Testis (tissue), 2 donors: ENCODE measurements at regions not wholly inside any gene's neighbourhood (a gene's known extent, or its start where the extent isn't known, plus 50 kb on each side); places are given as distances from the start of the nearest gene placed in this dataset.

Source experiments
- DNase-seq: peaks from one replicate; pipeline ENCODE4 v3.0.0-alpha.2; 2019
- H3K27ac ChIP-seq, 2 donors: fragments of 200-600 bp; sonication (generic); one replicate each; pipeline ENCODE4 v1.5.1; 2019
- H3K27me3 ChIP-seq: fragments of 200-600 bp; sonication (generic); one replicate; pipeline ENCODE4 v1.5.1; 2019
- H3K36me3 ChIP-seq: fragments of 200-600 bp; sonication (generic); one replicate; pipeline ENCODE4 v1.5.1; 2017; ENCODE audit warnings: low read depth; ENCODE audit errors: missing control alignments
- H3K4me1 ChIP-seq: fragments of 200-600 bp; sonication (generic); one replicate; pipeline ENCODE4 v1.5.1; 2019
- H3K4me3 ChIP-seq, 2 donors: fragments of 200-600 bp; sonication (generic); one replicate each; pipeline ENCODE4 v1.5.1; 2017 to 2019
- H3K9me3 ChIP-seq: fragments of 200-600 bp; sonication (generic); one replicate; pipeline ENCODE4 v1.5.1; 2017
- CTCF ChIP-seq, 3 experiments: fragments of 450-650 bp in 2 of 3; fragments of 200-600 bp in 1 of 3; sonication (generic) in 1 of 3; IDR thresholded peaks; one replicate each; pipeline ENCODE4 v1.5.1; 2016 to 2019; ENCODE audit warnings: antibody characterized with exemption in 3 of 3, mild to moderate bottlenecking in 2 of 3, moderate library complexity in 1 of 3
- POLR2A ChIP-seq: fragments of 450-650 bp; IDR thresholded peaks from one replicate; pipeline ENCODE4 v1.6.1; 2017; ENCODE audit warnings: antibody characterized with exemption, mild to moderate bottlenecking, moderate library complexity
- WGBS, 2 donors: methylation state at CpG; one replicate each; pipeline ENCODE4 v1.1.5; 2018; 5-methylcytosine and 5-hydroxymethylcytosine counted together
- intact Hi-C: fragments of 100-400 bp; cut with DNase I; formaldehyde crosslinking; loops from one replicate; pipeline ENCODE4 v1.15.1; 2023; ENCODE audit warnings: low total_unique reads

DNA sequence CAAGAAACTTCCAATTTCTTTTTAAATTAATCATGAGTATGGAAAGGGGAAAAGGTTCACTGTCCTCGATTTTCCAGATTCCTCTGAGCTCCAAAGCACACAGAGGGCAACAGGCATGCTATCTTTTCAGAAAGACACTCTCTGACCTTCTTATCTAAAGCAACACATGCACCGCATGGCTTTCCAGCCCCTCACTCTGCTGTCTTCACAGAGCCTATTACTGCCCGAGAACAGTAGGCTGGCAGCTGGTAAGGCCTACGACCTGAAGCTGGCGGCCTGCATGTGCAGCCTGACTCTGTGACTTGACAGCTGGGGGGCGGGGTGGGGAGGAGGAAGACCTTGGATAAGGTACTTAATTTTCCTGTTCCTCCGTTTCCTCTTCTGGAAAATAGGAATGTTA, 86.3 kb downstream of the ELOVL4 start:
- Histone ChIP-seq H3K27me3 (no peaks in the 10 kb centered on the region), H3K9me3 (no peaks in the 10 kb centered on the region), H3K27ac (no peak overlapping the region), H3K4me1 (no peaks in the 10 kb centered on the region), H3K4me3 (no peak overlapping the region), H3K36me3 (no peaks in the 10 kb centered on the region)
- intact Hi-C loops, result no loop called here
- no peak for DNase-seq
- no peak for TF ChIP-seq POLR2A
- TF ChIP-seq CTCF (IDR thresholded peaks at IDR 0.05), result no peak
- 70 to 71% methylated on average over 7 of the region's 7 CpGs for WGBS, 2 donors

GRCh38 chr6:79847426-79847825, 99.9 kb downstream of the ELOVL4 start:
- DNase-seq, result no peak
- Histone ChIP-seq H3K9me3 (no peaks in the 10 kb centered on the region), H3K4me1 (no peaks in the 10 kb centered on the region), H3K27me3 (no peaks in the 10 kb centered on the region), H3K27ac (no peak overlapping the region), H3K36me3 (no peaks in the 10 kb centered on the region), H3K4me3 (no peak overlapping the region)
- 38 to 48% methylated on average over 1 of the region's 1 CpG for WGBS, 2 donors
- TF ChIP-seq POLR2A, result no peak
- no peak for TF ChIP-seq CTCF (IDR thresholded peaks at IDR 0.05)
- intact Hi-C loops, result no loop called here

GRCh38 chr6:79842376-79843040, 104.8 kb downstream of the ELOVL4 start:
- Histone ChIP-seq H3K4me1 (no peaks in the 10 kb centered on the region), H3K27me3 (no peaks in the 10 kb centered on the region), H3K36me3 (no peaks in the 10 kb centered on the region), H3K27ac (no peak overlapping the region), H3K9me3 (no peaks in the 10 kb centered on the region), H3K4me3 (no peak overlapping the region)
- DNase-seq, result no peak
- 79 to 83% methylated on average over 3 of the region's 3 CpGs for WGBS, 2 donors
- TF ChIP-seq POLR2A (no peak), CTCF (IDR thresholded peaks at IDR 0.05) (no peak)
- intact Hi-C loops, result no loop called here

DNA sequence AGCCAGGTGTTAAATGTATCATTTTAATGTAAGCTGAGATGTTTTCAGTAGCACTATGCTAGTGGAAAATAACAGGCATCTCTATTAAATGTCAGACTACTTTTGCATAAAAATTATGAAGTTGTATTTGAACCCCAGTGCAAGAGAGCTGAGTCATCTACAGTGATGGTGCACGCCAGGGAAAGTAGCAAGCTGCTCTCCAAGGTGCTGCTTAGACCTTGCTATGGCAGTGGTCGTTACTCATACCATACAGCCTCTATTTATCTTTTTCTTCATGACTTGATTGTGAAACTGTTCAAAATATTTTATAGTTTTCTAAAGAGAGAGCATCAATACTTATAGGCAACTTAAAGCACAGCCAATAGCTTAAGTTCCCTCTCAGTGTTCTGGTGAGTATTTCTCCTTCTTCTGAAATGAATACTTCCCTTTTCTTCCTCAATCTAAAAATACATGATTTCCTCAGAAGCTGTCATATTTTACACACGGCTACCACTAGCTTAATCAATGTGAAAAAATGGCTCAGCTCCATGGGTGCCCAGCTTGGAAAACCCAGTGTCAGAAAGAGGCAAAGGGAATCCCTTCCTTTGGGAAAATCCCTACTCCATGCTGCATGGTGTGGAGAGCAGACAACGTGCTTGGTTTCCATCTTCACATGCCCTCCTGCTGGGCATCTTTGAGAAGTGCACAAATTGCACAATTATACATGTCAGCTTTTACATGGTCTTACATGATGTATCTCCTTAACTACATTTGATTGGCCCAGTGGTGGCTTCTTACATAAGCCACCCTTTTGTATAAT, 105.6 kb downstream of the ELOVL4 start:
- Histone ChIP-seq H3K4me1 (no peaks in the 10 kb centered on the region), H3K27ac (no peak overlapping the region), H3K27me3 (no peaks in the 10 kb centered on the region), H3K4me3 (no peak overlapping the region), H3K9me3 (no peaks in the 10 kb centered on the region), H3K36me3 (no peaks in the 10 kb centered on the region)
- TF ChIP-seq CTCF (IDR thresholded peaks at IDR 0.05), result no peak
- no peak for DNase-seq
- intact Hi-C loops, result no loop called here
- 62 to 73% methylated on average over 4 of the region's 4 CpGs for WGBS, 2 donors

DNA sequence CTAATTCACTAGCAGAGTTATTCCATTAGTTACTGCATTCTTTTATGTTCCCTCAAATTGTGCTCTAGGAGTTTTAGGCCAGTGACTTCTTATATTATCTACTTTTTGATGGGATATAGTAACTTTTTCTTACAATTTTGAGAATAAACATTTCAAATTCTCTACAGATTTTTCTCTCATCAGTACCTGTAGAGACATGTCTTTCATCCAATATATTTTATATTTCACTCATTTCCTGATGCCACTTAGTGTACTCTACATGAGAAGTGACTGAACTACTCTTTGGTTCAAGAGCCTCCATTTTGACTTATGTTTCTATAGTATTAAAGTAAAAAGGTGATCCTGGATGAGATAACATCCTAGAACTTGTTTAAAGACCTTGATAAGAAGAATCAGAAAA, 108.5 kb downstream of the ELOVL4 start:
- intact Hi-C loops, result no loop called here
- Histone ChIP-seq H3K4me1 (no peaks in the 10 kb centered on the region), H3K4me3 (no peak overlapping the region), H3K27me3 (no peaks in the 10 kb centered on the region), H3K27ac (no peak overlapping the region), H3K36me3 (no peaks in the 10 kb centered on the region), H3K9me3 (no peaks in the 10 kb centered on the region)
- TF ChIP-seq CTCF (IDR thresholded peaks at IDR 0.05) (no peak), POLR2A (no peak)
- no peak for DNase-seq
